ENCODE measurements at regions not wholly inside any gene's neighbourhood (a gene's known extent, or its start where the extent isn't known, plus 50 kb on each side); places are given as distances from the start of the nearest gene placed in this dataset.
"Not testable (repeated sequence)": the region's sequence is repeated elsewhere in the genome, so short reads cannot be mapped to it uniquely, and the experiment has no call there.

DNA sequence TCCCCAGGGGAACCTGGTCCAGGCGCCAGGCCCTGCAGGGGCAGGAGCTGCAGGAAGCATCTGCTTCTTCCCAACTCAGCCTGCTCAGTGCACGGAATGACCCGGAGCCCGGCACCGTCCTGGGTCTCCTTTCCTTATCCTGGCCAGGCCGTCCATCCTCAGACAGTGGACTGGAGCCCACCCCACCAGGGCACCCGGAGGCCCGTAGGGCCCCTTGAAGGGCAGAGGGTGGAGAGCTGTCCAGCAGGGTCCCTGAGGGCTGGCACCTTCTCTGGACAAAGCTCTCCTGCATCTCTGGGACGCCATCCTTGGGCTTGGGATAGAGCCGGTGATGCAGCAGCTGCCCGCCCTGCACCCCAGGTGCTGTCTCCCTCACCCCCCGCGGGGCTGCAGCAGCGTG lies 207.9 kb downstream of the TMEM121 start:
- TF ChIP-seq CTCF (conservative IDR thresholded peaks at IDR 0.05; ENCODE audit: low read depth, low read length); EZH2 (IDR thresholded peaks at IDR 0.05; ENCODE audit: borderline replicate concordance, low read depth, low read length, poor library complexity, severe bottlenecking): not testable (repeated sequence)
